PC-9 (cell line): ENCODE measurements at regions not wholly inside any gene's neighbourhood (a gene's known extent, or its start where the extent isn't known, plus 50 kb on each side); places are given as distances from the start of the nearest gene placed in this dataset.

ENCODE experiments used
- CTCF ChIP-seq: fragments of 200-600 bp; sonication (generic); conservative IDR thresholded peaks from 2 replicates; pipeline ENCODE4 v1.6.1; 2017; ENCODE audit warnings: mixed run types, antibody characterized with exemption, mild to moderate bottlenecking, moderate library complexity
- EZH2 ChIP-seq: fragments of 200-600 bp; sonication (generic); IDR thresholded peaks from 2 replicates; pipeline ENCODE4 v1.8.0; 2017; ENCODE audit warnings: antibody characterized with exemption, low read depth

- TF ChIP-seq CTCF, result no peak
- TF ChIP-seq EZH2, result no peak
Observed at GRCh38 chr4:123940604-123941003, 544.0 kb downstream of the SPRY1 start.
